NCI-H1048 (cell line): ENCODE measurements at regions not wholly inside any gene's neighbourhood (a gene's known extent, or its start where the extent isn't known, plus 50 kb on each side); places are given as distances from the start of the nearest gene placed in this dataset.

Source experiments
- DNase-seq: peaks from one replicate; lab custom pipeline; 2025; lab: John Stamatoyannopoulos, UW

DNA sequence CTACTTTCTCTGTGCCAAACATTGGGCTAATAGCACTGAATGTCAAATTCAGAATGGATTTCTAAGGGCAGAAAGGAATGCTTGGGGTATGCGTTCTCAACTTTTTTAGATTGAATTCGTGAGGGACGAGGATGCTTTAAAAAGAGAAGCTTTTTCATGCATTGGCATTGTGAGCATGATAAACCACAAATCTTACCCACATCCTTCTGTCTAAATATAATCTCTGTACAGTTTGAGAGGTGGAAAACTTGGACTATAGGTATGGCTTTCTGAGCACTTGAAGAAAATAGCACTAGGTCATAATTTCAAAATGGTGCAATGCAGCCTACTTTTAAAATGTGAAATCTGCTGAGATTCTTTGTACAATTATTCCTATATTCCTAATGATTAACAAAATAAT lies 71.4 kb upstream of the HHIP start:
- no peak for DNase-seq

GRCh38 chr4:144575181-144575580 lies 70.8 kb upstream of the HHIP start:
- no peak for DNase-seq

- no peak for DNase-seq
These were observed 67.3 kb upstream of the HHIP start for GRCh38 chr4:144578681-144579080.

- no peak for DNase-seq
These were observed 66.4 kb upstream of the HHIP start for GRCh38 chr4:144579411-144580030.

DNA sequence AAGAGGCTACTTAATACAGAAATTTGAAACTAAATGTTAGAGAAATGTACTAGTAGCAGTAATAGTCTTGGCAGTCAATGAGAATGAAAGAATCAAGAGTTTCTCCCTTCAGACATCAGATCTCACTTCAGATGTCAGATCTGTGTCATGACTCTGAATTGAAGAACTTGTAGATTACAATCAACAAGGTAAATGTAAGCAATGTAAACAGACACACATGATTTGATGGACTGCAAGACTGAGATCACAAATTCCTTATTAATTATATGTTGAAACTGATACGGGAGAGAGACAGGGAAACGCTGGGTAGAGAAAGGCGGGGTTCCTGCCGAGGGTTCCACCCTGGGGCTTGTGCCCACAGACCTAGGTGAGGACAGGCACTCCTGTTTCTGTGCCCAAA lies 65.5 kb upstream of the HHIP start:
- no peak for DNase-seq

DNA sequence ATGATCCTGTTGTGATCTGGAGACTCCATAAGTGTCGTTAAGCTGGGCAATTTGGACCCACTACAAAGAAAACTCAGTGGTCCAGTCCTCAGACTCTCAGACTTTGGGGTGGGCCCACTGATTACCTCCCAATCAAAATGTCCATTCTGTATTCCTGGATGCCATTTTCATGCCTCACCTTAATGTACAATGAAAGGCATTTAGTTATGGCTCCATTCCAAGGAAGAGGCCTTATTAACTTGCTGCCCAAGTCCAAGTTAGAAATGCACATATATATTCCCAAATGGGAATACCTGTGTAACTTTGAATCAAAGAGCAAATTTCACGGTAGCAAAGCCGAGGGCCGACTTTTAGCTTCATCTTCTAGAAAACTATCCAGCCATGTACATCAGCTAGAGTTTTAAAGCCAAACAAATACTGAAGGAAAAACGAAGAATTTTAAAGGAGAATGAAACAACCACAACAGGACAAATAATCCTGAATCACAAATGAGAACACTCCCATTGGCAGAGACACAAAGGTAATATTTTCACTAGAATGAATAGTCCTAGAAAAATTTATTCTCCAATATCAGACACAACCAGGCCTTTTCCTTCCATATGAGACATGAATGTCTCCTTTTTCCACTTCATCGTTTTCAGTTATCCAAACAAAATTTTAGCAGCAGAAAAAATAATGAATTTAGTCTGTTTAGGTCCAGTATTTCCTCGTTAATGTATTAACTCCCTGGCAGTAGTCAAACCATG lies 63.7 kb upstream of the HHIP start:
- no peak for DNase-seq

DNA sequence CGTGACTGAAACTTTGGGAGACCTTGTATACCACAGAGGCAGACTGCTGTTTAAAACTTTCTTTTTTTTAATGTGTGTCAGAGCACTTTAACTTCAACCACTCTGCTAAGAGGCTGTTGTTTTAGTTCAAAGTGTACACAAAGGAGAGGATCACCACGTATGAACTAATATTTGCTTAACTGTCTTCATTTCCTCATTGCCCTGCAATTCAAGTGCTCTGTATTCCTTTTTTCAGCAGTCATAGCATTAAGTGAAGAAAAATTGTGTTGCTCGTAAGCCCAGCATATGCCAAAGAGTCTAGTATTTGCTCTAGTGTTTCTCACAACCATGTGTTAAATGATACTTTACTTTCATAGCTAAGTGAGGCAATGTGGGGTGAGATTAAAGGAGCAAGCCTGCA lies 63.0 kb upstream of the HHIP start:
- no peak for DNase-seq

GRCh38 chr4:144583658-144584057 lies 62.3 kb upstream of the HHIP start:
- DNase-seq = no peak

GRCh38 chr4:144584428-144584827 lies 61.5 kb upstream of the HHIP start:
- DNase-seq = no peak

GRCh38 chr4:144589512-144589911 lies 56.4 kb upstream of the HHIP start:
- no peak for DNase-seq

DNA sequence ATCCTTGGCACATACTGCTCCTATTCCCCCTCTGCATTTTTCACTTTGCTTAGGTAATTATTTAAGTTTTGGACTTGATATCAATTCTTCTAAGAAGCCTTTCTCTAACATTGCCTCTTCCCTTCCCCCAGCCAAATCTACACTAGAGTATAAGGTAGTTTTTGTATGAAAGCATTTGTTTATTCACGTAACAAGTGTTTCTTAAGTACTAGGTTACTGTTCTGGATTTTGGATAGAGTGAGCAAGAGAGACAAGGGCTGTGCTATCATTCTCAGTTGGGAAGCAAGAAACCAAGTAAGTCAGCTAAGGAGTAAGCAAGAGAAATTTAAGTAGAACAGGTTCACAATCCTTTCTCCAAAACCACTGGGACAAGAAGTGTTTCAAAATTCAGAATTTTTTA lies 55.9 kb upstream of the HHIP start:
- no peak for DNase-seq

DNA sequence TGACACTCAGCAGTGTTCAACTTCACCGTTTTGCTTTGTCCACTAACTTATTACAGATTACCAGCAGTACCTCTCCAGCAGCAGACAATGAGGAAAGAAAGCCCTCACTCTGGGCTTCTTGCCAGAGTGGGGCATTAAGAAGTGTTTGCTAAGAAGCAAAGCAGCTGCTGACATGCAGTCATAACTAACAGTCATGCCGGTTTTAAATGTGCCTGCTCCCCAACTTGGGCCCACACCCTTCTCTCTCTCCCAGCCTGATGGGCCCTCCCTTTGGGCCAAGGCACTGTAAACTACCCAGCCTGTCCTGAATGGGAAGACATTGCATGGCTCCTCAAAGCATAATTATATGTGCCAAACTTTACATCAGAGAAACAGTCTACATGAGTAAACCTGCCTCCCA lies 54.6 kb upstream of the HHIP start:
- DNase-seq = peak; percentile 3

DNA sequence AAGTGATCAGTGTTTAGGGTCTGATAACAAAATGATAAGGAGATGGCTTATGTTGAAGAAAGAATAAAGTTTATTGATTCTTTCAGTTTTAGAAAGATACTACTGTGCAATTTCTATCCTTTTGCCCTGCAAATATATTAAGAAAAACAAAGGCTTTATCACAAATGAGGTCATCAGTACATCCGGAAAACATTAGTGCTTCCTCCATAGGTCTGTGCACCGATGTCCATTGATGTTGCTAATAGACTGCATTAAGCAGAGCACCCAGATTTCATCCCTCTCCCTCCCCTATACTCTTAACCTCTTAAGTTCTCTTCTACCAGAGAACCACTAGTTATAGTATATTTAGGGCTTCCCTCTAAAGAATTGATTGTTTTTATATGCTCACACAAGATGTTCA lies 53.7 kb upstream of the HHIP start:
- DNase-seq = no peak

DNA sequence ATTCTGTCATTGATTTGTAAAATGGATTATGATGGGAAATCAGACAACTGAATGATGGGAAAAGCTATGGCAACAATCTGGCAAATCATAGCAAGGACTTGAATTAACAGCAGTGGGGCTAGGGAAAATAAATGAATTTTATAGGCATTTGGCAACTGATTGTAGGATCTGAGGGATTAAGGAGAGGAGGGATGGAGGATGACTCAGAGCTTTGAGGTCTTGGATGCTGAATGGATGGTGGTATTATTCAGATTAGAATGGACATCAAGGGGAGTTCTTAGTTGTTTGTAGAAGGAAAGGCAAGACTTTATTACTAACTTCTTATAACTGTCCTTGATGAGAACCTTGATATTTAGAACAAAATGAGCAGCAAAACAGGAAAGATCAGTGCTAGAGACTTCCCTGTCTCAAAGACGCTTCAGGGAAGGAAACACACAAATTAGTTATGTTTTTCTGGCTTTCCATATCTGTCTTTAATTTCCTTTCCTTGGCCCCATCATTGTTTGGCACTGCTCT lies 51.4 kb upstream of the HHIP start:
- DNase-seq = no peak

- no peak for DNase-seq
These were observed 50.3 kb upstream of the HHIP start for GRCh38 chr4:144595681-144596080.
